ENCODE measurements at regions not wholly inside any gene's neighbourhood (a gene's known extent, or its start where the extent isn't known, plus 50 kb on each side); places are given as distances from the start of the nearest gene placed in this dataset.

DNA sequence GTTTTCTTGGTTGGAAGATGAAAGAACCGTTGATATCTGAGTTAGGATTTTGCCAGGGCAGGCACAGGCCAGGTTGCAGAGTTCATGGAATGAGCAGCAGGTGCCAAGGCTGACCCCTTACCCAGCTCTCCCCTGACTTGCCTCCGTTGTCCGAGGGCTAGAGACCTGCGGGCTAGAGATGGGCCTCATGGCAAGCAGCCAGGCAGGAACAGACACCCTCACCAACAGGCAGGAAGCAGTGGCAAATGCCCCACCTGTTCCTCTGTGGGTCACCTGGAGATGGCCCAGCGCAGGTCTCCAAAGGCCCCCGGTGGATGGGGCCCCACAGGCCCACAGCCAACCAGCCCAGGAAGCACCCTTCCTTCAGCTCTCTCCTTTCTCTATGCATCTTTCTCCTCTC, 186.7 kb upstream of the PMEPA1 start:
- no peak for DNase-seq (ENCODE audit: low read depth)

DNA sequence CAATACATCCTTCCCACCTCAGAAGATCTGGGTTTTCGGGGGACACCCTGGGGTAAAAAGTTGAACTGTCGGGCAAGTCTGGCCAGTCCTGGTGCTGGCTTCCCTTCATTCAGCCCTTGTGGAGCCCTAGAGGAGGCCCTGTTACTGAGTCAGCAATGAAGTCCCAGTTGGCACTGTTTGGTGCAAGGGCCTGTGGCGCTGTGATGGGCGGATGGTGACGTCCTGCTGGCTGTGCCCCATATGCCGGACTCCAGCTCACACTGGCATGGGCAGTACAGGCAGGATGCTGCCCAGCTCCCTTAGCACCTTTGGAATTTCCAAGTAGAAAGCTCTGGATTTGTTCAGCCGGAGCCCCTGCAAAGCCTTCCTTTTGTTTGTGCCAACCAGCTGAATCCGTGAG, 186.2 kb upstream of the PMEPA1 start:
- no peak for DNase-seq (ENCODE audit: low read depth)

DNA sequence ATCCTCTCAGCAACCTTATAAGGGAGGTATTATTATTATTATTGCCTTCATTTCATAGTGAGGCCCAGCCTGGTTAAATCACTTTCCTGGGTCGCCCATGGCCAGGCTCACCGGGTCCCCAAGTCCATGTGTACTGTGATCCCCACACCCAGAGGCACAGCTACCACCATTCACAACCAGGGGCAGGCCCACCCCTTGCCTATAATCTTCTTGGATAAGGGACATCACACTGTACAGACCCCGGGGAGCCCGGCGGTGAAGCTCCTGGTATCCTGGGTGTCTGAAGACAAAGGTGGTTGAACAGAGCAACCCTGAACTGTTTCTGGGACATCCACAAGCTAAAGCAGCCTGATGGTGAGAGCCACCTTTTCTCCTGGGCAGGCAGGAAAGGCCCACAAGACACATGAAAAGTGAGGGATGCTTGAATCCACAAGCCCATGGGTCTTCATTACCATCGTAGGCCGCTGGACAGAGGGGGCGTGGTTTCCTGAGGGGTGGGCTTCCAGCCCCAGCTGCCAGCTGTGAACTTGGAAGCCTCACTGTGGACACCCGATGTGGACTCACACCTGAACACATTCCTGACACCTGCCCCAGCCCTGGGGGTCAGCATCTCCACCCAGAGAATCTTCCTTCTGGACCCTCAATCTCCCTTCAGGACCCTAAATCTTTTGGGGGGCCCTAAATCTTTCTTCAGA, 185.5 kb upstream of the PMEPA1 start:
- DNase-seq (ENCODE audit: low read depth), result no peak

DNA sequence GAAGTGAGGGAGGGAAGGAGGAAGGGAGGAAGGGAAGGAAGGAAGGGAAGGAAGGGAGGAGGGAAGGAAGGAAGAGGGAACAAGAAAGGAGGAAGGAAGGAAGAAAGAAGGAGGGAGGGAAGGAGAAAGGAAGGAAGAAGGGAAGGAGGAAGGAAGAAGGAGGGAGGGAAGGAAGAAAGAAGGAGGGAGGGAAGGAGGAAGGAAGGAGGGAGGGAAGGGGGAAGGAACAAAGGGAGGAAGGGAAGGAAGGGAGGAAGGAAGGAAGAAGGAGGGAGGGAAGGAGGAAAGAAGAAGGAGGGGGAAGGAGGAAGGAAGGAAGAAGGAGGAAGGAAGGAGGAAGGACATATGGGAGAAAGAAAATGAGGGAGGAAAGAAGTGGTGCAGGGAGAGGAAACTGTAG, 184.7 kb upstream of the PMEPA1 start:
- DNase-seq (ENCODE audit: low read depth), result no peak

DNA sequence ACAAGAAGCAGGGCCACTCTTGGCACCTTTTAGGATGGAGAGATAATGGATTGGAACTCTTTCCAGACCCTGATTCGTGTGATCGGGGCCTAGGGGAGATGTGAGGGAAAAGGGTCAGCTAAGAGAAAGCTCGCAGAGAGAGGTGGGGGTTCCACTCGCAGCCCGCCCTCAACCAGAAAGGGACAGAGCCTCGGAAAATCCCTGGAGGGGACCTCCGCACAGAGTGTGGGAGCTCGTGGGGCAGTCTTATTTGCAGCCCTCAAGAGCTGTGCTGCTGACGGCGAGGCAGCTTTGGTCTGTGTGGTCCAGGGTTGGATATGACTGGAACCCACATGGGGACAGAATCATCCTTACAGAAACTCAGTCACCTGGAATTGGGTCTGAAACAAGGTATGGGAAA, 184.3 kb upstream of the PMEPA1 start:
- DNase-seq (ENCODE audit: low read depth), result no peak

DNA sequence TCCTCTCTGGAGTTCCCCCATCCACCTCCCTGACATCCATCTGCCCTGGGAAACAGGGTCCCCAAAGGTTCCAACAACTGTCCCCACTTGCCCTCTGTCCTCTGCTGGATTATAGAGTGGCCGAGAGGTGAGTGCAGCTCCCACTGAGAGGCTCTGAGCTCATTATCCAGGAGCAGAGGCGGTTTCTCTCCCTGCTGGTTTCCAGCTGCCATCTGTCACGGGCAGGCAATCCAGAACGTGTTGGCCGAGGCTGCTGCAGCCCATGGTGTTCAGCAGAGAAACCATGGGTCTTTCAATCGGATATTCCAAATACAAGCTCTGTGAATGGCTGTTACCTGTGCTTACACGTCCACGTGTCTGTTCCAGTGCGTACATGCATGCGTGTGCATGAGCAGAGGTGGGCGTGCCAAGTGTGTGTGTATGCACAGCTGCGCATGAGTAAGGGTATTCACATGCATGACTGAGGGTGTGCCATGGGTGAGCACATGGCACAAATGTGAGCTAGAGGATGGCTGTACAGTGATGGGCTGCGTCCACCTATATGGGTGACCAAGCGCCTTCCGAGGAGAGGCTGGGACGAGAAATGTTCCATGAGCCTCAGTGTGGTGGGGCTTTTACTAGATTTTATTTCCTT, 183.7 kb upstream of the PMEPA1 start:
- no peak for DNase-seq (ENCODE audit: low read depth)

DNA sequence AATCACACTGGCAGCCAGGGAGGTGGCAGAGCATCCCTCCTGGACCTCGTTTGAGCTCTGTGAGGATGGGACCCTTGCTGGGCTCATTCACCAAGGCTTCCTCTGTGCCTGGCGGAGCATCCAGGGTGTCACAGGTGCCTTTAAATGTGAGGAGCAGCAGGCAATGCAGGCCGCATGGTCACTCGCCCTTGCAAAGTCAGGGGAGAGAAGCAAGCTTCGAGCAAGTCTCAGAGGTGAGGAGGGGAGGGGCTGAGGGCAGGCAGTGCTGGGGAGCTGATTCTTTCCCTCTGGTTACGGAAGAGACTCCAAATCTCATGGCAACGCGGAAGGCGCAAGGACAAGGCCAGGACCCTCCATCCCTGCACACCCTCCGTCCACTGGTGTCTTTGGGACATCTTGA, 182.7 kb upstream of the PMEPA1 start:
- no peak for DNase-seq (ENCODE audit: low read depth)

DNA sequence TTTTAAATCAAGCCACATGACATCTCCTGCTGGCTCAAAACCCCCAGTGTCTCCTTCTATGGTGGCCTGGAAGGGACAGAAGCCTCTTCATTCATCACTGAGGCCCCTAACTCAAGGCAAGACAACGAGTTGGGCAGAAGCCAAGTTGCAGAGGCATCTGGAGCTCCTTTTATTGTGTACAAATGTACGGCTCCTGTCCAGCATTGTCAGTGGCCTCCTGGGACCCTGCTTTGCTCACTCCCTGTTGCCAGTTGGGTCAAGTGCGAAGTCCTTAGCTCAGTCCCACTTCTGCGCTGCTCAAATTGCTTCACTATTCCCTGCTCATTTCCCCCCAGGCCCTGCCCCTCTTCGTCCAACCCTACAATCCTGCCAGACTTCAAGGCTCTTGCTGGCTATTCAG, 181.2 kb upstream of the PMEPA1 start:
- DNase-seq (ENCODE audit: low read depth), result no peak

DNA sequence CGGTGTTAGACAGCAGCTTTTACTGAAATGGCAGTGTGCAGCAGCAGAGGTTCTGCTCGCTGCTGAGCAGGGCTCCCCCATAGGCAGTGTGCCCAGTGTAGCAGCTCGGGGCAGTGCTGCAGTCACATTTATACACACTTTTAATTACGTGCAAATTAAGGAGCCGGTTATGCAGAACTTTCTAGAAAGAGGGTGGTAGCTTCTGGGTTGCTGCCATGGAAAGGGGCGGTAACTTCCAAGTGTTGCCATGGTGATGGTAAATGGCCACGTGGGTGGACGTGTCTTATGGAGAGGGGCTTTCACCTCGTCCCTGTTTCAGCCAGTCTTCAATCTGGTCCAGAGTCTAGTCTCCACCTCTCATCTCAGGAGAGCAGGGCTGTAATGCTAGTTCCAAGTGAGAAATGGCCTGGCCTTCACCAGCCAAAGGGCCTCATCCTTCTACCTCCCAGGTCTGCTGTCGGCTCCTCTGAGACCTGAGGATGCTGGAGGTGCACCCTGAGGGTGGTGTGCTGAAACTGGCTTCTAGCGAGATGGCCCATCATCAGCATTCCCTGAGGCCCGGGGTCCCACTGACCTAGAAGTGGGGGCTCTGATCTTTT, 180.5 kb upstream of the PMEPA1 start:
- no peak for DNase-seq (ENCODE audit: low read depth)

DNA sequence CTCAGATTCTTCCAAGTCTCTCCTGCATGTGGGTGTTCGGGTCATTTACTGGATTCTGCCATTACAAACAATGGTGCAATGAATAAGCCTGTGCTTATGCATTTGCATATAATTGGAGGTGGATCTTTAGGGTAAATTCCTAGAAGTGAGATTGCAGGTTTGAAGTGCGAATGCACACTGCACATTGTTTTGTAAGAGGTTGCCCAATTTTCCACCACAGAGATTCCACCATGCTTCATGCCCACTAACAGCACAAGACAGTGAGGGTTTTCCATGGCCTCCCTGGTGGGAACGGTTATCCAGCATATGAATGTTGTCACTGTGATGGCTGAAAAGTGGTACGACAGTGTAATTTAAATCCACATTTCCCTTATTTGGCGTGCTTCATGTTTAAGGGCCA, 178.8 kb upstream of the PMEPA1 start:
- DNase-seq (ENCODE audit: low read depth), result no peak

DNA sequence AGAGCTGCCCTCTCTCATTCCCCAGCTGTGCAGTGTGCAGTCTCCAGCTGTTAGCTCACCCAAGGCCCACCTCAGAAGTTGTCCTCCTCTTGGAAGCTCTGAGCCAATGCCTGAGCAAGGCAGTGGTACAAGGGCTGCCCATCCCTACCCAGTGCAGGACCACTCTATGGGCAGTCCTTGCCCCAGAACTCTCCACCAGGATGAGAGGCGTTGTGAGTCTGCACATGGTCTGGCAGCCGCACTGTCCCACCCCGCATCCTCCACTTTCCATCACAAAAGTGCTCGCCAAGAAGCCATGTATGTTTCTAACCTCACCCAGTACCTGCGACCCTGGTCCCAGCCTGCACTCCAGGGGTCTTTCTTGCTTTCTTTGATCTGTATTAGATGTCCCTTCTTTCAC, 175.1 kb upstream of the PMEPA1 start:
- no peak for DNase-seq (ENCODE audit: low read depth)

DNA sequence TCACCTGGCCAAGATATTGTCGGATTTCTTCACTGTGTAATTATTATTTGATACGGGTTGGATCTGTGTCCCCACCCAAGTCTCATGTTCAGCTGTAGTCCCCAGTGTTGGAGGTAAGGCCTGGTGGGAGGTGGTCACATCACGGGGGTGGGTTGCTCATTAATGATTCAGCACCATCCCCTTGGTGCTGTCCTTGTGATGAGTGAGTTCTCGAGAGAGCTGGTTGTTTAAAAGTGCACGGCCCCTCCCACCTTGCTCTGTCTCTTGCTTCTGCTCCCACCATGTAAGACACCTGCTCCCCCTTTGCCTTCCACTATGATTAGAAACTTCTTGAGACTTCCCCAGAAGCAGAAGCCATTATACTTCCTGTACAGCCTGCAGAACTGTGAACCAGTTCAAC, 173.9 kb upstream of the PMEPA1 start:
- DNase-seq (ENCODE audit: low read depth), result no peak

DNA sequence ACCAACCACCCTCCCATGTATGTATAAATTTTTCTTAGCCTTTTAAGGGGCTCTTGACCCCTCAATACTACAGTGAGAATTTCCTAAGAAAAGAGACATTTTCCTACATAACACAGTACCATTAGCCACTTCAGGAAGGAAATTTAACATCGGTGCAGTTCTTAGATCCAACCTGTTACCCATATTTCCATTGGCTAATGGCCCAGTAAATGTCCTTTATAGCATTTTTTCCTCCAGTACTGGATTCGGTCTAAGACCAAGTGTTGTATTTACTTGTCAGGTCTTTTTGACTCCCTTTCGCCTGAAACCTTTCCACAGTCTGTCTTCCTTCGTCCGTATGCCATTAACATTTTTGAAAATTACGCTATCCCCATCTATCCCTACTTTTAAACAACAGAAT, 173.4 kb upstream of the PMEPA1 start:
- DNase-seq (ENCODE audit: low read depth), result no peak

DNA sequence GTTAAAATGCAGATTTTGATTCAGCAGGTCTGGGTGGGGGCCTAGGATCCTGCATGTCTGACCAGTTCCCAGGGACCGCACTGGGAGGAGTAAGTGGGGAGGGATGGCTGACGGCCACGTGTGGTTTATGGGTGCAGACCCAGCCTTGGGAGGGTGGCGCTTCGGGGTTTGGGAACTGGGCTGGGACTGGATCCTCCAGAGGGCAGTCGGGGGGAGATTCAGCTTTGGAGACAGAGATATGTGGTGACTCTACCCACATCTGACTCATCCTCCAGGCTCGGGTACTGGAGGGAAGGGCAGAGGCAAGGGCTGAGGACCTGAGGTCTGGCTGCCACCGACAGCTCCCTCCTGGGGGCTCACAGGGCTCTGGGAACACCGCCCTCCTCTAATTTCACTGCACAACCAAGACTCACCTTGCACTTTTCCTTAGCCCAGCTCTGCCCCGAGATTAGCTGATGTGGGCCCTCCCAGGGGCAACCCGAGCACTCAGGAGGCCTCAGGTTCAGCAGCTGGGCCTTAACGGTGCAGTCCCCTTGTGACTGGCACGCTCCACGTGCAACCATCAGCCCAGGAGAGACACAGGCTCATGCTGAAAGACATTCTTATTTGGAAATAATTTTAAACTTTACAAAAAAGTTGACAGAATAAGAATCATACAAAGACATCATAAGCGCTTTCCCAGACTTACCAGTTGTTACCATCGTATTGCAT, 172.8 kb upstream of the PMEPA1 start:
- no peak for DNase-seq (ENCODE audit: low read depth)

DNA sequence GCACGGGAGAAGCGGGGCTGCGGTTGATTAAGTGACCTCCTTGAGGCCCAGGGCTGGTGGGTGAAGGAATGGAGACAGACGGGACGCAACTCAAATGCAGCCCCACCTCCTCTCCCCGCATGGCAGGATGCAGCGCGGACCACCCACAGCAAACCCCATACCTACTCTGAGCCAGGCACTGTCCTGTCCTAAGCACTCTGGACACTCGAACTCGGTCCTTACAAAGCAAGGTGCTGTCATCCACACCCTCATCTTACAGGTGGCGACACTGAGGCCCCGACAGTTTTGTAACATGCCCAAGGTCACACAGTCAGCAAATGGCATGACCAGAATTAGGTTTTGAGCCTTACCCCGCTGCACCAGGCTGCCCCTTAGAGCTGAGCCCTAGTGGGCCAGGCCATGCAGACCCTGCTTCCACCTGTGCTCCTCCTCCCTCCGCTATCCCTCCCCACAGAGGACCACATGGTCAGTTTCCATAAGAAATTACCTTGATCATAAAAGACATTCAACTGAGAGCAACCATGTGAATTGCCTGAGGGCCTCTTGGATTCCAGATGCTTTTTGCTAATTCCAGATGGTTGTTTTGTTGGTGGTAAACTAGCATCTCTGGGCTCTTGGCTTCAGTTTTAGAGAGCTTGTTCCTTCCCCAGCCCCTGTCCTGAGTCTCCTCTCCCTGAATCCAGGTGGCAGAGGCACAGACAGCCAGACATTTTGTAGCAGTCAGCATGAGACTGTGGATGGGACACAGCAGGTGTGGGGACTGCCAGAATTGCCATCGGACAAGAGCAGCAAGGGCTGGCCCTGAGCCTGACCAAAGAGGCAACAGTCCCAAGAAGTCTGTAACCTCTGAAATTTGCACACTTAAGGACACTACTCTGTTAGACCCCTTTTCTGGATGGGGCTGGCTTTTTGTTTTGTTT, 171.9 kb upstream of the PMEPA1 start:
- no peak for DNase-seq (ENCODE audit: low read depth)

DNA sequence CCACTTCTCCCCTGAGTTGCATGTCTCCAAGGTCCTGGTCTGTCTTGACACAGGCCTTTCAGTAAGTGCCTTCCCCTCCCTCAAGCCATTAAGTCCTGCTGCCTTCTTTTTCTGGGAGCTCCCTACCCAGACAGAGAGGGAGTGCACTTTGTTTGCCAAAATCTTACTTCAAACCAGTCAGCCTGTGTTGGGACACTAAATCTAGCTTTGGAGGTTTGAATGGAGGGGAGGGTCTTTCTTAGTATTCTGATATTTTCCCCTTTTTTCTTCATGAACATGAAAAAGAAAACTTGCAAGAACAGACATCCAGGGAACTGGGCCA, 170.7 kb upstream of the PMEPA1 start:
- DNase-seq (ENCODE audit: low read depth), result no peak

DNA sequence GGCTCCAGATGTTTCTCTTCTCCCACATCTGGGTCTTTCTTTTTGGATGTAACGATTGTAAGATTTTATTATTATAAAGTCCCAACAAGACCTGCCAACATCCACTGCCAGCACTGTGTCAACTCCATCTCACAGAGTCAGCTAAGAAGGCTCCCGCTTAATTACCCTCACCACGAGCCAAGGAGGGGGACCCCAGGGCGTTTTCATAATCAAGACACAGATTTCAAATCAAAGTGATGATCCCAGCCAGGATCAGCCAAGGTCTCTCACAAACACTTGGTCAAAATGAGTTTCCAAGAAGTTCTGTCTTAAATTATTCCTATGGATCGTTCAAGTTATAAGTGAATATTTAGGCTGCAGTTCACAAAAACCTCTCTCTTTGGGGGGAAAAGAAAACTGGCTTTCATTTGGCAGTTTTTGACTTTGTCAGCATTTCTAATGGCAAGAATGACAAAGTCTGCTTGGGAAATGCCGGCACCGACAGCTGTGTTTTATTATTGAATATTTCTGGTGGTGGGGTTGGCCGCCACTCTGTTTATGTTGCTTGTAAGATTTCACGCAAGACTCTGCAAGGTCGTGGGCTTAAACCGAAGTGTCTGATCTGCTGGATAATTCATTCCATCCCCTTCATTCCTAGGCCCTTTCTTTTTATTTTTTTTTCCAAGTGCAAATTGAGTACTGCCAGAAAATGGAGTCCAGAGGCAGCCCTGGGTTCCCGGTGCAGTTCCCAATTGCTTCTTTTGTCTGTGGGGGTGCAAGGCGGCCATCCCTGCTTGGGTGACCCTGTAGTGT, 170.2 kb upstream of the PMEPA1 start:
- peak; percentile 22 for DNase-seq (ENCODE audit: low read depth)

DNA sequence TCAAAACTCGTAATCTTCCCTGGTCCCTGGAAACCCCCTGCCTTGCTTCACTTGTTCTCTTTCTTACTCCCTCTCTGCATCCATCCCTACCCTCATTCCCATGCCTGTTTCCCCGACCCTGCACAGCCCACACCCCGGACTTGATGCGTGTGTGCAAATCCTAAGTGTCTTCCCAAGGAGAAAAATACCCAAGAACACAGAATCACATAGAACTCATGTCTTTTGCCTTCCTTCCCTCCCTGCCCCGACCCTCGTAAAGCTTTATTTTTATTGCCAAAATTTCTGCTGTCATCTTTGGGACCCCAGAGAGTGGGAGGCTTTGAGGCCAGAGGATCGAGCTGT, 169.6 kb upstream of the PMEPA1 start:
- DNase-seq (ENCODE audit: low read depth), result no peak

DNA sequence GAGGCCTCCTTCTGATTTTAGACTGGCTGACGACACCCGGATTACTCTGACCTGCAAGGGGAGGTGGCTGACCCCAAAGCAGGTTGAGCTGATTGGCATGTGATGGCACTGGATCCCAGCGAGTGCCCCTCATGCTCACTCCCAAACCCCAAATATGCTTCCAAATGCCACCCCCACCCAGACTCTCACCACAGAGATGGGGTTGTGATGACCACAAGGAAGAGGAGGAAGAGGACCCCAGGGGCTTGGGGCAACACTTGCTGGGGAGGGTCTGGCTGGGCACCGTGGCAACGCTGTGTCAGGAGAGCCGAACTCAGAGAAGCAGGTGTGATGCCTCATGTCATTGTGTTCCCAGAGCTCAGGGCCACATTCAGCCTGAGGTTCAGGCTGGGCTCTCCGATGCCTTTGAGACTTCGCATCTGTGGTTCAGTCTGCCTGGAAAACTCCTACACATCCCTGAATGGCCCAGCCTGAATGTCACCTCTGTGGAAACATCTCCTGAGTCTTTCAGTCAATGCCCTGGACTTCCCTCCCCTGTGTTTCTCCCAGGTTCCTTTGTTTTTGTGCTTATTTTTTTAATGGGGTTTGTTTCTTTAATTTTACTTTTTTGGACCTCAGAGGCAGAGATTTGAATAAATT, 169.1 kb upstream of the PMEPA1 start:
- no peak for DNase-seq (ENCODE audit: low read depth)

DNA sequence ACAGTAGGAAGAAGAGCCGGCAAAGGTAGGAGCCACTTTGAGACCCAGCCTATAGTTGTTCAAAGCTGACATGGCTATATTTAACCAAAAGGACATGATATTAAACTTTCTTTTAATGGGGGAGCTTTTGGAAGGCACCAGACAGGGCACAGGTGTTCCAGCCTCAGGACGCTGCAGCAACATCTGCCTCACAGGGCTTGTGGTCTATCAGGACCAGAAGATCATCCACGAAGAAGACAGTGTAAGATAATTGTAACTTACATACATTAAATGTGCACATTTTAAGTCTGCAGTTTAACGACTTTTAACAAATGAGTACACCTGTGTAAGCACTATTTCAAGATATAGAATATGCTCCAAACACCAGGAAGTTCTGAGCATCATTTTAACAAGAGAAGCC, 168.2 kb upstream of the PMEPA1 start:
- no peak for DNase-seq (ENCODE audit: low read depth)

Data from fibroblast of the conjunctiva (primary cell).